CD1c-positive myeloid dendritic cell (primary cell): ENCODE measurements at regions not wholly inside any gene's neighbourhood (a gene's known extent, or its start where the extent isn't known, plus 50 kb on each side); places are given as distances from the start of the nearest gene placed in this dataset.

Experiments used
- DNase-seq: peaks from one replicate; pipeline ENCODE4 v3.0.0-alpha.2; 2016; ENCODE audit errors: extremely low spot score

DNA sequence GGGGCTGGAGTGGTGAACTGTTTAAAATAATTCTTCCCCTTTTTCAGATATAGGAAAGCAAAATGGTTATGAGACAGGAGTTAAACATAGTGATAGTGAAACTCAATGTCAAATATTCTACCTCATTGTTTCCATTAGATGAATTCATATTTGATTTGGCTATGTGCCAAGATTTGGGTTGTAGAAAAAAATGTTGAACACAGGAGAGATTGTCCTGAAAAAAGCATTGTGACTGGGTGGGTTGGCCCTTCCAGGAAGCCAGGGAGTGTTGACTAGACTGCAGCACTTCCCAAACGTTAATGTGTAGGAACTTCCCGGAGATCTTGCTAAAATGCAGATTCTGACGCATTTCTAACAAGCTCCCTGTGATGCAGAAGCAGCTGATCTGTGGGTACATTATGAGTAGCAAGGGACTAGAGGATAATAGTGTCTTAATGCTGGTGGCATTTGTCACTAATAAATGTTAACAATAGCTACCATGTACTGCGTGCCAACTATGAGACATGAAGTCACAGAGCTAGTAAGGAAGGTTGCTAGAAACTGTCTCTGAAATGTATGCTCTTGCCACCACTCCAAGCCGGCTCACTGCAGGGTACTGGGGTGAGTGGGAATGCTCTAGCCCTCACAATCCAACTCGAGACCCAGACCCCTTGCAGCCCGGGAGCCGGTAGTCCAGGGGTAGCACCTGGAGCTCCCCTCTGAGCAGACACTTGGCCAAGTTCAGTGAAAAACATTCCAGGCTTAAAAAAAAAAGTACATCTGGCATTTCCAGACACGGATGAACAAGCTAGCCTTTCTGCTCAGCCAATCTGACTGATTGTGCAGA is 120.6 kb downstream of the CD47 start:
- DNase-seq, result no peak

DNA sequence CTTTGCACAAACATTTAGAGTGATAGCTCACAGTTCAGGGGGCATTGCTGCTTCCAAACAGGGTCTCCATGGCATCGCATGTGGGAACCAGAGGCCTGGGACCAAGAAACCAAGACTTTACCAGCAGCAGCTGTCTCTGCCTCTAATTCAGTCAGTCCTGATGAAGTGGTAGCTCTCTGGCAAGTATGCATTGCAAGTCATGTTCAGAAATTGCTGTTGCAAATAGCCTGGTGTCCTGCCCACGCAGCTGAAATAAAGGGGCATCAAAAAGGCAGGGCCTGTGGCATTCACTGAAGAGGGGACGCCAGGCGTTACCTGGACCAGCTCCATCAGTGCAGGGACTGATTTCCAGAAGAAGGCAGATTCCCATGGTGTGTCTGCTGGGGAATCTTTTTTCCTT is 121.3 kb downstream of the CD47 start:
- no peak for DNase-seq

DNA sequence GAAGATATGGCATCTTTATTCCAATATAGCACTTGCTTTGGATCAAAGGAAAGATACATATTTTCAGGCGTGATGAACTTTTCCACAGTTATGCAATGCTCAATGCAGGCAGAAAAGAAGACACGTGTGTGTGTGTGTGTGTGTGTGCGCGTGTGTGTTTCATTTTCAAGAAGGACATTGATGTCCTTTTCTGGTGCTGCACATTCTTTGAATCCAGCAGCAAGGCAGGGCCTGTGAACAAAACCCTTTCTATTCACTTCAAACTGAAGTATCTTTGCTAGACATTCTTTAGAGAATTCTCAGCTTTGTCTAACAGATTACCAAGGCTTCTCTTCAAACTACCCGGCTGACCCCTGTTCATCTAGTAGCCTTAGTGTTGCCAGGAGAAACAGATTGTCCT is 124.6 kb downstream of the CD47 start:
- DNase-seq, result no peak

DNA sequence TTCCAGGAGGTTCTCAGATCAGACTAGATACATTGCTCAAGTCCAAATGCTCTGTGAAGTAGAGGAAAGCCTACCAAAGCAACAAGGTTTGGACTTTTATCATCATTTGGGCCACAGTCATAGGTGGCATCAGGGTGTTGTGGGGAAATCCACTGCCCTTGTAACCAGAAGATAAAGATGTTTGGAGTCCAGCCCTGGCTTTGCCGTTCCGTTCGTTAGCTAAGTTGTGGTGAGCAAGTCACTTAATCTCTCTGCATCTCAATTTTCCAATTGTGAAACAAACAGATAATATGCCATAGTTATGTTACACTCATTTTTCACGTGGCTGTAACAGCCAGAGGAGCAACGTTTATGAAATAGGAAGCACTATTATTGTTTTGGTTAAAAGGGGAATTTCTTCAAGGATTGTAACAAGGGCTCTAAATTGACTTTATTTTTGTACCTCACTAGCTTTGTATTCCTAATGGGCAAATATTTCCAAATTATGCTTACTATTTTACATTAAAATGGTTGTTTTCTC is 125.6 kb downstream of the CD47 start:
- DNase-seq, result no peak

DNA sequence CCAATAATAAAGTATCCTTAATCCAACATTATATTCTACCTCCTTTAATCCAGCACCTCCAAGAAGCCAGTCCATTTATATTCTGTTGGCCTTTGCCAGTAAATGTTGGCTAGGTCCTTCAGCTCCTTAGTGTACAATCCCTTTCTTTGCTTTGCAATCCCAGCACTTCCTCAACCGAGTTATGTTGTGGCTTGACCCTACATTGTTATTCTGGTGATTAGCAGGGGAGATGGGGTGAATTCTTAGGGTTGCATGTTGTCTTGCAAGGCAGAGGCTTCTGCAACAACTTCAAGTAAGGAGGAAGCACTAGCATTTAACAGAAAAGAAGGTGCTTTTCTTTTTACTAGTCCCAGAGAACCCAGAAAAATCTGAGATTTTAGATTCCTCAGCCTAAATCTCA is 127.2 kb downstream of the CD47 start:
- no peak for DNase-seq

DNA sequence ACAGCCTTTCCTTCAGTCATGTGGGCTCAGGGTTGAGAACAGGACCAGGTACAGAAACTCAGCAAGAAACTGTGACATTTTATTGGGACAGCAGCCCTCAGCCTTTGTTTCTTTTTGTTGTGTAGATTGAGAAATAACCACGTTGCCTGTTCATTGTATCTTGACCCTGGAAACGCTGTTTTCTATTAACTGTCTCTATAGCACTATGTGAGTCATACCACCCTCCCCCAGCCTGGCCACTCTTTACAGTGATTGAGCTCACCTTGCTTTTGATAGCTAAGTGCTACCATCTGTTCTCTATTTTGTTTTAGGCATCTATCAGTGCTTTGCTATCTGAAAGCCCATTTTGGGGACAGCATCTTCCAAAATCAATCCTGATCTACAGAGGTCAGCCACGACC is 127.9 kb downstream of the CD47 start:
- no peak for DNase-seq

DNA sequence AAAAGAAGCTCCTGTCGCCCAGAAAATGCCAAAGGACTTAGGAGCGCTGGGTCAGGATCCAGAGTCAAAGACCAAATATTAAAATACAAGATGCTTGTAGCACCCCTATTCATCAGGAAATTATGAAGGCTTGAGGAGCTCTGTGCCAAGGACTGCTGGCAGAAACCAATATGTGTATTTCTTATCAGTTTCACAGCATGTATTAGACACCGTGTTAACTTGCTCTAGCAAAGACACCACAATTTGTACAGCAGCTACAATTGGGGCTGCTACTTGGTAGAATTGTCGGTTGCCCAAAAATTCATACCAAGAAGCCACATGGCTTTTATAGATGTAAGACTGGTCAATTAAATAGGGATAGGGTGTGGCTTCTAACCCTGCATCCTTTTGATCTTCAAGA is 128.8 kb downstream of the CD47 start:
- DNase-seq, result no peak

DNA sequence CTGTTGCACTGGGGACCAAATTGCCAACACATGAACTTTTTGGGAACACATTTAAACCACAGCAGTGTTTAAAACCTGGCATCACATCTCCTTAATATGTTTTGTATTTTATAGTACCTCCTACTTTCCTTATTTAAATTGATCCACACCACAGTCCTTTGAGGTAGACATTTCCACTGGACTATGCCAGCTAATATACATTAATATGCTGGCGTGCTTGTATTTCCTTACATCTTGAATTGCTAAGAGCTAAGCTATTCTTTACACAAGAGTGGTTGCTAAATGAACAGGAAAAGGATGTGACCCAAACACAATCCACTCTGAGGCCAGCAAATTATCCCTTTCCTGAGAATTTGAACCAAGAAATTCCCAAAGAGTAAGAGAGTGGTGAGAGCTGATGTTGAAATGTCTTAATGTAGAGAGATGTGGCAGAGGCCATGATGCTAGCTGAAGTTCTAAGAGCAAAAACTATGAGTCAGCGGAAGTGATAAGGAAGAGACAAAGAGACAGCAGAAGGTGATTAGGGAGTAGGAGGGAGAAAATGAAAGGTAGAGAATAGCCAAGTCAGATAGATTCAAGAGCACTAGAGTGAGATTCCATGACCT is 131.2 kb downstream of the CD47 start:
- no peak for DNase-seq

DNA sequence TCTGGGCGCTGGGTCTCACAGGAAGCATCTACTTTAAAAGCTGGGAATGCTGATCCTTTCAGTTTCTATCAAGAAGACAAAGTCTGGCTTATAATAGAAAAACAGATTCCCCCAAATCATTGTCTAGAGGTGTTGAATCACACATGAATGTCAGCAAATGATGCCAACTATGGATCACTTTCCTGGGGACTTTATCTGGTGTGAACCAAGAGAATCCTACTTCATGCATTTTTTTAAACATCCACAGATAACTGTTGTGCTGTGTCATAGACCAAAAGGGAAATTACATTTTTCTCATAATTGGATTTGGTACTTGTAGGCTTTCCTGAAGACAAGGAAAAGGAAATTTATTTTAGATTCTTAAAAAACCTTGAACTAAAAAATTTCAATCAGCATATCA is 132.7 kb downstream of the CD47 start:
- DNase-seq, result no peak

DNA sequence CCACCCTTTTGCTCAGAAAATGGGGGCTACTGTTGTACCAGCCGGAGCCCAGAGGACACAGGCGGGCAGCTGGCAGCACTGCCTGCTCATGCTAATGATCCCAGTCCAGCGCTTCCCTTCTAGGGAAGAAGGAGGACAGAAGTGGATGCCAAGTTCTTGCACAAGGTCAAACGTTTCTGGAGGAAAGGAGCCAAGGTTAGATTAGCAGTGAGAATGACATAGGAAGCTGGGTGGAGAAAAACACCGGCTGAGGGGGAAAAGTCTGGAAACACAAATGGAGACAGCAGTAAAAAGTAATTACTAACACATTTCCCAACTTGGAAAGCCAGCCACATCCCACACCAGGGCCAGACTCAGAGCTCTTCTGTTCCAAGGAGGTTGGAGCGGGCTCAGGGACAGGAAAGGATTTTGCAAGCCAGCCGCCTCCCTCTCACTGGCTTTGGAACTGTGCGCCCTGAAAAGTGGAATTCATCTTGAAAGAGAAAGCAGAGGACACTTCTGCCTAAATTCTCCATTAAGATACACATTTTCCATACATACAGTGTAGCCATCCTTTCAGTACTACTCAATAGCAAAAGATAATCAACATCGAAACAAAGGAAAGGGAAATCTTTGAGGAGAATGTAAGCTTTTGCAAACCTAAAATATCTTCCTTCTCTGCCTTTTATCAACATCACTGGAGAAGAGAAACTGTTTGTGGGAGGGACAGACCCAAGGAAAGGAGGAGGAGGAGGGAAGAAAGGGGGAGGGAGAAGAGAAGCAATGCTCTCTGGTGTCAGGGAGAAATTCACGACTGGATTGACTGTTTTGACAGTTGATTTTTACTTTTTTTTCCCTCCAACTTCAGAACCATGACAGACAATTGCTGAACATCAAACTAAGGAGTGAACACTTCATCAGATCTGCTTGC is 133.6 kb downstream of the CD47 start:
- peak; percentile 43 for DNase-seq

DNA sequence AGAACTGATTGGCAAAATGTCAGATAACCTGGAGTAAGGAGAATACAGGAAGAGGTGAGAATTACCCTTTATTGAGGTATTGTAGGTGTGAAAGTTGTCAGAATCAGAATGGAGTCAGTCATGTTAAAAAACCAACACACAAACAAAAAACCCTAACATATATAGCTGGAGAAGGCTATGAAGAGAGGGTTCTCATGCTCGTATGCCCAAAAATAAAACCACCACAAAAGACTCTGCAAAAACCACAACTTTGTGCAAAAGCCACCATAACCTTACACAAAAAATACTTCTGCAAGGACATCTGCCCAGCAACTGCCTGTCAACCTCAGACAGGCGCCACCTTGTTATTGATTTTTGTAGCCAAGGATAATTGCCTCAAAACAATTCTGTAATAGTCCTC is 136.0 kb downstream of the CD47 start:
- no peak for DNase-seq

DNA sequence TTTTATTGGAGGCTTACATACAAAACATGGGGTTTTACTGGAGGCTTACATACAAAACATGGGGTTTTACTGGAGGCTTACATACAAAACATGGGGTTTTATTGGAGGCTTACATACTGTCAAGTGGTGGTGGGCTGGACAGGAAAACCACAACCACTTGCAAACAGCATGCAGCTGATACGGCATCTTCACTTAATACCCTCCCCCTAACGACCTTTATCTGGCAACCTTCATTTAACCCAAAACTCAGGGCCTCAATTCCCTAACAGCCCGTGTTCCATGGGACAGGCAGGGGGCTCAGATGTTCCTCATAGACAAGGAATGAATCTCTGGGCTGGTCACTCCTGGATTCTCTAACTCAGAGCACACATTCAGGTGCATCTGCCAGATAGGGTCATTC is 137.1 kb downstream of the CD47 start:
- no peak for DNase-seq

DNA sequence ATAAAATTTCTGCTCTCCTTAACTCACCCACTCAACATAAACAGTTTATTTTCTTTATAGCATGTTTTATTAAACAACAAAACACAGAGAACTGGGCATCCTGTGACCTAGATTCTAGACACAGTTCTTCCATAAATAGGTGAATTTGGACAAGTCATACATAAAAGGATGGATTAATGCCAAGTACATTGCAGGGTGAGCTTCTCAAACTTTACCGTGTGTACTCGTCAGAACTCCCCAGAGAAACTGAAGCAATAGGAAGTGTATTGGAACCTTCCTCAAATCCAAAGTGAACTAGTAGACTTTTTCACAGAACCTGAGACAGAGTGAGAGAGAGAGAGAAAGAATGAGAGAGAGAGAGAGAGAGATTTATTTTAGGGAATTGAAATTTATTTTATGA is 139.7 kb downstream of the CD47 start:
- no peak for DNase-seq

DNA sequence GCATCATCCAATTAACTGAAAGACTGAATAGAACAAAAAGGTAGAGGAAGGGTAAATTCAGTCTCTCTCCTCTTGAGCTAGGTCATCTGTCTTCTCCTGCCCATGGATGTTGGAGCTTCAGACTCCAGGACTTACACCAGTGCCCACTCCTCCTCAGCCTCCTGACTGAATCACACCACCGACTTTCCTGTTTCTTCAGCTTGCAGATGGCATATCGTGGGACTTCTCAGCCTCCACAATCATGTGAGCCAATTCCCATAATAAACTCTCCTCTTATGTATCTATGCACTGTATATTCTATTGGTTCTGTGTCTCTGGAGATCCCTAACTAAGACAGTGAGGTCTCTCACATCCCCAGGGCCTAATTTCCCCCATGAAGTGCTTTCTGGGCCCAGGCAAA is 140.4 kb downstream of the CD47 start:
- DNase-seq, result no peak

DNA sequence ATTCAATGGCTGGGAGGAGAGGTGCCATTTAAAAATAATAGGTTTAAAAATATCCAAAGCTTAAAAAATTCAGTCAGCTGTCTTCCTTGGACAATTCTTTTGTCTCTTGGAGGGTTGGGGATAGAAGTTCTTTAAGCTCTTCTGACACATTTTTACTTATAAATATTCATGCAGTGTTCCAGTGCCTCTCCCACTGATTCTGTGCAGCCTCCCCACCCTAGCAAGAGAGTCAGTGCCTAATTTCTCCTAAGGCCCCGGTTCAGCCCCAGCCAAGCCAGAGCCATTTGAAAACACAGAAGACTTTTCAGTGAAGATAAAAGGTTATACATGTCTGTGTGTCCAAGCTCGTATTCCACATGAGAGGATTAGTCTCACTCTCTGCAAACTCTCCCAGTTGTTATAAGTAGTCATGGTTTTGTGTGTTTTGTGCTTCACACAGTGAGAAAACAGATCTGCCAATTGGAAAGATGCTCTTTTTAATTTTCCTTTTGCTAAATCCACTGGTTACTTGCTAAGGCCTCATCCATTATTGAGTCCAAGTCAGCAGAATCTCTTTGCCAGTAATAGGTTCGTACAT is 141.3 kb downstream of the CD47 start:
- no peak for DNase-seq

DNA sequence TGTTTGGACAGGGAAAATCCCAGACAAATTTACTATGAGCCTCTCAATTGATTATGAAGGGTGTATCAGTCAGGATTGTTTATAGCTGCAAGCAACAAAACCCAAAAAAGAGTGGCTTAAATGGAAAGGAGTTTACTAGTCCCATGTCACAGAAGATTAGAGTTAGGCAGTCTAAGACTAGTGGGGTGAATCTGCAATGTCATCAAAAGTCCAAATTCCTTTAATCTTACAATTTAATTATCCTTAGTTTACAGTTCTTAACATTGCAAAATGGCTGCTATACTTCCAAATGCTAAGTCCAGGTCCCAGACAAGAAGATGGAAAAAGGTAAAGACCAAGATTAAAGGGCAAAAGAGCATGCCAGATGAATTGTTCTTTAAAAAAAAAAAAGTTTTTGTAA is 143.6 kb downstream of the CD47 start:
- no peak for DNase-seq

DNA sequence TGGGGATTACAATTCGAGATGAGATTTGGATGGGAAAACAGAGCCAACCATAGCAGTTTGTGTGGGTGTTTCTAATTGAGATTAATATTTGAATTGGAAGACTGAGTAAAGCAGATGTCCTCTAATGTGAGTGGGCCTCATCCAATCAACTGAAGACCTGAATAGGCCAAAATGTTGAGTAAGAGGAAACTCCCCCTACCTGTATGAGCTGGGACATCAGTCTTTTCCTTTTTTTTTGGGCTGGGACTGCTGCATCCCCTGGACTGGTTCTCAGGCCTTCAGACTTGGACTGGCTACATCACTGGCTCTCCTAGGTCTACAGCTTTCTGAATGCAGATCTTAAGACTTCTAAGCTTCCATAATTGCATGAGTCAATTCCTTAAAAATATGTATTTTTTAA is 144.1 kb downstream of the CD47 start:
- no peak for DNase-seq

DNA sequence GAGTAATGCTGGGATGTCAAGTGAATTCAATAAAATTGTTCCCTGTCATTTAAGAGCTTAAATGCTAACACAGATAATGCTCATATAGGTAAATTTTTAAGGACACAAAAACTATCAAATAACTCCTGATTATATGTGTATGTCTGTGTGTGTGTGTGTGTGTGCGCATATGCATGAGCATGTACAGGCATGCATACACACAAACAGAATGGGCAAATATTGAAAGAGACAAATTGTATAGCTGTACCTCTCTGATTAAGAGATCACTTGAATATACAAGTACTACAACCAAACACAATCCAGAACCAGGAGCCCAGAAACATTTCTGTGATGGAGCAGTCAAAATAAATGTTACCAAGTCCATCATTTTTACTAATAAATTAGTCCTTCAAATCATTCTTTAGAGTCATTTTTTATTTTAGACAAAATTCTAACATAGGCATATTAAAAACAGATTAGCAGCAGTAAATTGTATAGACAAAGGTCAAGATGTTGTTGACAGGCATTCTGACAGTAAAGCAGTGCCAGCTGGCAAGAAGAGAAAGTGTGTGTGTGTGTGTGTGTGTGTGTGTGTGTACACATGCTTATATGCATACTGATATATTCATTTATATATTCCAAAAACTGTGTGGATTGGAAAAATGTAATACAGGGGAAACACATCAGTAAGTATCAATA is 145.3 kb downstream of the CD47 start:
- DNase-seq, result no peak

DNA sequence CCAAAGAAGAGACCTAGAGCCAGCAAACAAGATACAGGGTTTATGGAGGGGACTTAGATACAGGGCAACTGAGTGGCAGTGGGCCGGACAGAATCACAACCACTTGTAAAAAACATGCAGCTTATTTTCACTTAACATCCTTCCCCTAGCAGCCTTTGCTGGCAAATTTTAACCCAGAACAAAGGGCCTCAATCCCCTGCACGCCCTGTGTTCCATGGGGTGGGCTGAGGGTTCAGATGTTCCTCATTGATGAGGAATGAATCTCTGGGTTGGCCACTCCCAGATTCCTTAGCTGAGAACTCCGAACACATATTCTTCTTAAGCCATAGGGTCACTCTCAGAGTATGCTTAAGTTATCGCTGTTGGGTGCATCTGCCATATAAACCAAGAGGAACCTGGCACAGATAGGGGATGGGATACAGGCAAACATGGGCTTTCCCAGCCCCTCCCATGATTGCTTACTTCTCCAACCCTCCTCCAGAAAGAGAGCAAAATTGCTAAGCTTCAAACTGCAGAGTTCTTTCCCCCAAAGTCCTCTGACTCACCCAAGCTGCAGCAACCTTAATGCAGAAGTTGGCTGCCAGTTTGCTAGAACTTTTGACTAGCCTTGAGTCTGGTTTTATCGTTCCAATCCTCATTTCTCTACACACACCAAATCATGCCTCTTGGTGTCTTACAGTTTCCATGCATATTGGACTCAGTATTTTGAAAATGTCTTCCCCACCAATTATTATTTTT is 146.9 kb downstream of the CD47 start:
- peak; percentile 72 for DNase-seq

DNA sequence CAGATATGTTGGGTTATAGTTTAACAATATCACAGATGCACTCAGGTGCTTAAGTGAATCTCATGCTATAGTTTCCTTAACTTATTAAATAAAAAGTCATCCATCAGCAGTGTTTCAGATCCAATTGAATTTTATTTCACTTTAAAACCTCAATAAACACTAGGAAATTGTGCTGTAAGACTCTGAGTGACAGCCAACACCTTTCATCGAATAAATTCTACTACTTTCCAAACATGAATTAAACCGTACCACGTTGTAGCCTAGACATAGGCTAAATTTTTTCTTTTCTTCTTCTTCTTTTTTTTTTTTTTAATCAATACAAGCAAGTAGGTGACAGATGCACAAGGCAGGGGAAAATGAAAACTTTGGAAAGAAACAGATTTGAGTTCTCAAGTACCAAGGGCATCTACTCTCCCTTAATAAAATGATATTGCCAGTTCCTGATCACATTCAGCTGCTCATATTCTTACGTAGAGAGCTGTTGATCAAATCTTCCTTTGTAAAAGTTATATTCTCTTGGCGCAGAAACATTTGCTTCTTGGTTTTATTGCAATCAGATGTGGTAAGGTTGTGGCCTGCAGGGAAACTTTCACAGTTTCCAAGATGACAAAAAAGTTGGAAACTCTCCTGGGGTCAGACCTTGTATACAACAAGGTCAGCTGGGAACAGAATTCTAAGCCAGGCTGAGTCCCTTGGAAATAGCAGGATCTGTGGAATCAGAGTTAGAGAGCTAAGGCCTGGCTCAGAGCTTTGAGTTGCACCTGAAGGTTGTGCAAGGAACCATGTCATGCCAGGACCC is 147.7 kb downstream of the CD47 start:
- DNase-seq, result no peak
